Endothelial cell of umbilical vein (primary cell): ENCODE measurements at regions not wholly inside any gene's neighbourhood (a gene's known extent, or its start where the extent isn't known, plus 50 kb on each side); places are given as distances from the start of the nearest gene placed in this dataset.

Experiments
- EZH2 ChIP-seq: IDR thresholded peaks from 2 replicates; pipeline ENCODE4 v1.6.1; 2012; ENCODE audit warnings: borderline replicate concordance, low read depth, mild to moderate bottlenecking, moderate library complexity, low read length, inconsistent platforms; ENCODE audit not compliant: severe bottlenecking
- GATA2 ChIP-seq: IDR thresholded peaks from 2 replicates; pipeline ENCODE4 v1.7.0; 2011; ENCODE audit warnings: low read depth, mild to moderate bottlenecking, moderate library complexity, mixed read lengths, low read length; ENCODE audit not compliant: insufficient read length, insufficient read depth
- JUN ChIP-seq: IDR thresholded peaks from 2 replicates; pipeline ENCODE4 v1.6.1; 2011; ENCODE audit warnings: borderline replicate concordance, low read depth; ENCODE audit not compliant: insufficient read length, insufficient read depth
- MYC ChIP-seq: IDR thresholded peaks from one replicate; pipeline ENCODE4 v1.6.1; 2011; ENCODE audit warnings: mild to moderate bottlenecking, low read depth, low read length
- POLR2A ChIP-seq: IDR thresholded peaks from 2 replicates; pipeline ENCODE4 v1.6.1; 2012; ENCODE audit warnings: low read depth, mild to moderate bottlenecking, control low read depth, low read length
- POLR2AphosphoS5 ChIP-seq: IDR thresholded peaks from 2 replicates; pipeline ENCODE4 v1.6.1; 2012; ENCODE audit warnings: low read depth, mild to moderate bottlenecking, control low read depth, low read length, moderate library complexity; ENCODE audit not compliant: insufficient read depth
- TF ChIP-seq, protein P1 (sequence below), 2 donors: IDR thresholded peaks; 1 replicate in 1 of 2; 2 replicates in 1 of 2; pipeline ENCODE4 v1.5.1; 2011; ENCODE audit warnings: low read length in 2 of 2, mild to moderate bottlenecking in 2 of 2, moderate library complexity in 2 of 2, control low read depth in 1 of 2, inconsistent platforms in 1 of 2, low read depth in 1 of 2; ENCODE audit not compliant: insufficient read depth in 1 of 2; ENCODE audit errors: extremely low read depth in 1 of 2
- TF ChIP-seq, protein P2 (sequence below): IDR thresholded peaks from 2 replicates; pipeline ENCODE4 v1.6.1; 2011; ENCODE audit not compliant: insufficient read depth, insufficient read length

DNA sequence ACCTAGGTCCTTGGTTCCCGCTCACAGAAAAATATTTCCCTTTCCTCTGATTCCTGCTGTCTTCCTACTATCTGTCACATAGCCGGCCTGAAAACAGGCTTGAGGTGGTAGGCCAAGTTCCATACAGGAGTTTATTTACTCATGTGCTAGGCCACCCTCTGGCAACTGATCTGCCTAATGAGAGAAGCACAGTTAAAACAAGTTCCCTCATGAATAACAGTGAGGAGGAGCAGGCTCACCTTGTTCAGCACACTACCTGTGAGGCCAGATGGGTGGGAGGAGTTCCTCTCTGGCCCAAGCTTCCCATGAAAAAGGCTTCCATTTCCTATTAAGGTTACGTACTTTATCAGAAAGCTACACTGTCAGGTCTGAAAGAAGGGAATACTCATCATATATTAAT is 206.0 kb downstream of the MYRFL start:
- TF ChIP-seq, protein P1, sequence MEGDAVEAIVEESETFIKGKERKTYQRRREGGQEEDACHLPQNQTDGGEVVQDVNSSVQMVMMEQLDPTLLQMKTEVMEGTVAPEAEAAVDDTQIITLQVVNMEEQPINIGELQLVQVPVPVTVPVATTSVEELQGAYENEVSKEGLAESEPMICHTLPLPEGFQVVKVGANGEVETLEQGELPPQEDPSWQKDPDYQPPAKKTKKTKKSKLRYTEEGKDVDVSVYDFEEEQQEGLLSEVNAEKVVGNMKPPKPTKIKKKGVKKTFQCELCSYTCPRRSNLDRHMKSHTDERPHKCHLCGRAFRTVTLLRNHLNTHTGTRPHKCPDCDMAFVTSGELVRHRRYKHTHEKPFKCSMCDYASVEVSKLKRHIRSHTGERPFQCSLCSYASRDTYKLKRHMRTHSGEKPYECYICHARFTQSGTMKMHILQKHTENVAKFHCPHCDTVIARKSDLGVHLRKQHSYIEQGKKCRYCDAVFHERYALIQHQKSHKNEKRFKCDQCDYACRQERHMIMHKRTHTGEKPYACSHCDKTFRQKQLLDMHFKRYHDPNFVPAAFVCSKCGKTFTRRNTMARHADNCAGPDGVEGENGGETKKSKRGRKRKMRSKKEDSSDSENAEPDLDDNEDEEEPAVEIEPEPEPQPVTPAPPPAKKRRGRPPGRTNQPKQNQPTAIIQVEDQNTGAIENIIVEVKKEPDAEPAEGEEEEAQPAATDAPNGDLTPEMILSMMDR (IDR thresholded peaks at IDR 0.05; ENCODE audit: extremely low read depth in 1 of 2, insufficient read depth in 1 of 2, low read depth in 1 of 2, low read length in 2 of 2): no peak
- TF ChIP-seq EZH2 (no peak), POLR2AphosphoS5 (no peak), POLR2A (no peak), JUN (no peak), MYC (no peak), GATA2 (no peak)
- TF ChIP-seq, protein P2, sequence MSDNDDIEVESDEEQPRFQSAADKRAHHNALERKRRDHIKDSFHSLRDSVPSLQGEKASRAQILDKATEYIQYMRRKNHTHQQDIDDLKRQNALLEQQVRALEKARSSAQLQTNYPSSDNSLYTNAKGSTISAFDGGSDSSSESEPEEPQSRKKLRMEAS: no peak
